Activated CD8-positive, alpha-beta memory T cell treated with anti-CD3 and anti-CD28 coated beads for 4 hours (primary cell): ENCODE measurements at regions not wholly inside any gene's neighbourhood (a gene's known extent, or its start where the extent isn't known, plus 50 kb on each side); places are given as distances from the start of the nearest gene placed in this dataset.
"Not testable (repeated sequence)": the region's sequence is repeated elsewhere in the genome, so short reads cannot be mapped to it uniquely, and the experiment has no call there.

Experiments used
- DNase-seq, 2 donors: peaks; one replicate each; pipeline ENCODE4 v3.0.0-alpha.2; 2020; ENCODE audit warnings: low read depth in 2 of 2

DNA sequence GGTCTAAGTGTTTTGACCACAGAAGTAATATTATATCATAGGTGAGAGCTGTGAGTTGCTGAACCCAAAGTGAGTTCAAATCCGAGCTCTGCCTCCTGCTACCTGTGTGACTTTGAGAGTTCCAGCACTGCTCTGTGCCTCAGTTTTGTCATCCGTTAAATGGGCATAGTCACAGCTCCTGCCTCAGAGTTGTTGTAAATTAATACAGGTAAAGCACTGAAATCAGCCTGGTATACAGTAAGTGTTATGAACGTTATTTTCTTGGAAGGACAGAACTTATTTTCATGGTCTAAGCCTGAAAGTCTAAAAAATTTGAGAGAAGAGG is 65.4 kb upstream of the ZNF195 start:
- DNase-seq = not testable (repeated sequence)

DNA sequence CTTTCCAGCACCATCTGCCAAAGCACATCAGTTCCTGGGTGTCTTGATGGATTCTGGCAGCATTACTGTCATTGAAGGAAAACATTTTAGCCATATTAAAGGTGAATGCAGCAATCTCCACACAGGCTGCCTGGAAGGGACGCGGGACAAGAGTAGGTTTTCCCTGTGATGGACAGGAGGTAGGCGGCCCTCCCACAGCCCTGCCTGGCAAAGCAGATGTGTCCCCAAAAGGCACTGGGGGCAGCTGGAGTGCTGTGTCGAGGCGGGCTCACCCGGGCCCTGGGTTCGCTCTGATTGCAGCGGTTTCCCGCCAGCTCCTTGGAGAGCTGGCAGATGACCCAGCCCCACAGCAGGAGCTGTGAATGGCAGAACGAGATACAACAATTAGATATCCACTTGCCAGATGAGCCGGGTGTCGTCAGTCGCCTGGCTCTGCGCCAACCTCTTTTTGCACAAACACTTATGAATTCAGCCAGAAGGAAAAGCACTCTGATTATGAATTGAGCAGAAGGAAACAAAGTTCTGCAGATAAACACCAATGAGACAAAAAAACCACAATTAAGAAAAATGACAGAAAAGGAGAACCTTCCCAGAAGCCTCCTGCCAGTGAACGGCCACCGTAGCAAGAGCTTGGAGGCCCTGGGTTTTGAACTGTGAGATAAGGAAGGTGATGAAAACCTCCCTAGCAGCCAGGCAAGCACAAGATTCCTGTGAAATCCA is 64.9 kb upstream of the ZNF195 start:
- not testable (repeated sequence) for DNase-seq

DNA sequence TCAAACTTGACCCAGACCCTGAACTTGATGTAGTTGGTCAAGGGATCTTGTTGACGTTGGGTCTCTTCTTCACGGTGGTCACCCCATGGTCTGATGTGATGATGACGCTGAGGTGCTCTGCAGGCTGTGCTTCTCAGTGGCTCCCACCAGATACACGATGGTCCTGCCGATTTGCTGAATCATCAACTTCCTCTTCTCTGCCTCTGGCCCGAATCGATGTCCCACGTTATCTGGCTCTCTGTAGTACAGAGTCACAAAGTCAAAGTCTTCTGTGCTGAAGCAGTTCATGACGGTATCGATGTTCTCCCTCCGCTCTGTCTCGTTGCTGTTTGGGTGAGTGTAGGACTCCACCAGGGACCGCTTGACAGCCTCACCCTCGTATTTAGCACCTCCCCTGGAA is 58.5 kb upstream of the ZNF195 start:
- not testable (repeated sequence) for DNase-seq

DNA sequence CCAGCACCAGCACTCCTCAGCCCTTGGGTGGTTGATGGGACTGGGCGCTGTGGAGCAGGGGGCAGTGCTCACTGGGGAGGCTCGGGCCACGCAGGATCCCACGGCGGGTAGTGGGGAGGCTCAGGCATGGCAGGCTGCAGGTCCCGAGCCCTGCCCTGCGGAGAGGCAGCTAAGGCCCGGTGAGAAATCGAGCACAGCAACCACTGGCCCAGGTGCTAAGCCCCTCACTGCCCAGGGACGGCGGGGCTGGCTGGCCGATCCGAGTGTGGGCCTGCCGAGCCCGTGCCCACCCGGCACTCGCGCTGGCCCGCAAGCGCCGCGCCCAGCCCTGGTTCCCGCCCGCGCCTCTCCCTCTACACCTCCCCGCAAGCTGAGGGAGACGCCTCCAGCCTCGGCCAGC is 56.0 kb upstream of the ZNF195 start:
- DNase-seq = no peak

DNA sequence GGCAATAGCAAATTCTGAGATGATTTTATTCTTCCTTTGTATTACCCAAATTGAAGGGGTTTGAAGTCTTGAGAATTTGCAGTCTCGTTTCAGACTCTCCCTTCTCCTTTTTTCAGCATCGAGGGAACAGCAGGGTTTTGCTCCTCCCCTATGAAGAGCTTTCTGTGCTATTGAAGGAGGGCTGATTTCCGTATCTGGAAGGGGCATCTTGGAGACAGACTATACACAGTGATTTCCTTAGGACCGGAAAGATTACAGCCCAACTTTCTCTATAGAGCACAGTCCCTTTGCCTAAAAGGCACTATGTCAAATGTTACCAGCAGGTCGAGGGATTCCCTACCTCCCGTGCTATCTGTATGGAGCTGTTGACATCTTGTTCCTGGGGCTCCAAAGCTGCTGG is 50.2 kb upstream of the ZNF195 start:
- DNase-seq = not testable (repeated sequence)
